ENCODE measurements at regions not wholly inside any gene's neighbourhood (a gene's known extent, or its start where the extent isn't known, plus 50 kb on each side); places are given as distances from the start of the nearest gene placed in this dataset.
"Not testable (repeated sequence)": the region's sequence is repeated elsewhere in the genome, so short reads cannot be mapped to it uniquely, and the experiment has no call there.

- intact Hi-C loops (cut with DNase I) = no loop called here
- Histone ChIP-seq H3K9me3 (no peaks in the 10 kb centered on the region), H3K4me1 (no peaks in the 10 kb centered on the region), H3K27ac (no peak overlapping the region), H3K27me3 (no peaks in the 10 kb centered on the region), H3K4me3 (no peak overlapping the region), H3K36me3 (no peaks in the 10 kb centered on the region)
- ATAC-seq = no peak
- no peak for TF ChIP-seq CTCF (IDR thresholded peaks at IDR 0.05)
- DNase-seq = no peak
These were observed 105.3 kb downstream of the CXCL12 start for GRCh38 chr10:44279426-44280126.

DNA sequence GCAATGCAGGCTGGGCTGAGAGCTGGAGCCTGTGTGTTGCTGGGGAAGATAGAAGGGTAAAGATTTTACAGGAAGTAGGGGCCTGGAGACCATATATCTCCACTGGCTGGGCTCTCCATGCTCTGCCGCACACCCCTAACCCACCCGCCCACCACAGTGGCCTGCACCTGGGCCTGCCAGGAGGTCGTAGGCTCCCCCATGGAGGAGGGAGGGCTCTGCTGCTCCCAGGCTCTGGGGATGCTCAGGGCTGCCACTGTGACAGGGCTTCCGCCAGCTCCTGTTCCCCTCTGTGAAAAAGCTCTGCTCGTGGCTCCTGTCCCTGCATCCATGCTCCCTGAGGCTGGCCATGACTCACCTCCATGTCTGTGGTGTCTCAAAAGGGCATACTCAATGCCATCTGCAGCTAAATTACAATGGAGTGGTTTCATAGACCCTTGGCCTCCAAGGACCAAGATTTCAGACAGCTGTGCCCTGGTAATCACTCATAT, 106.0 kb downstream of the CXCL12 start:
- H3K27ac ChIP-seq = no peak overlapping the region
- TF ChIP-seq CTCF (IDR thresholded peaks at IDR 0.05) = no peak
- DNase-seq = no peak
- H3K36me3 ChIP-seq = no peaks in the 10 kb centered on the region
- intact Hi-C loops (cut with DNase I) = no loop called here
- H3K4me3 ChIP-seq = no peak overlapping the region
- ATAC-seq = no peak
- no peaks in the 10 kb centered on the region for H3K4me1 ChIP-seq
- H3K27me3 ChIP-seq = no peaks in the 10 kb centered on the region
- no peaks in the 10 kb centered on the region for H3K9me3 ChIP-seq

- intact Hi-C loops (cut with DNase I); DNase-seq; H3K4me3 ChIP-seq; ATAC-seq; H3K27ac ChIP-seq; H3K9me3 ChIP-seq; H3K27me3 ChIP-seq; H3K36me3 ChIP-seq; H3K4me1 ChIP-seq: not testable (repeated sequence)
These were observed 116.4 kb downstream of the CXCL12 start for GRCh38 chr10:44268435-44268948.

DNA sequence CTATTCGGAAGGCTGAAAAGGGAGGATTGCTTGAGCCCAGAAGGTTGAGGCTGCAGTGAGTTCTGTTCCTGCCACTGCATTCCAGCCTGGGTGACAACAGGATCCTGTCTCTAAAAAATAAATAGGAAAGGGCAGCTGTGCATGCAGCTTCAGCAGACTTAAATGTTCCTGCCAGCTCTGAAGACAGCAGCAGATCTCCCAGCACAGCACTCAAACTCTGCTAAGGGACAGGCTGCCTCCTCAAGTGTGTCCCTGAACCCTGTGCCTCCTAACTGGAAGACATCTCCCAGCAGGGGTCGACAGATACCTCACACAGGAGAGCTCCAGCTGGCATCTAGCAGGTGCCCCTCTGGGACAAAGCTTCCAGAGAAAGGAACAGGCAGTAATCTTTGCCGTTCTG, 117.9 kb downstream of the CXCL12 start:
- H3K36me3 ChIP-seq = no peaks in the 10 kb centered on the region
- no peak for TF ChIP-seq CTCF (IDR thresholded peaks at IDR 0.05)
- no peak overlapping the region for H3K27ac ChIP-seq
- ATAC-seq = no peak
- DNase-seq = no peak
- no peaks in the 10 kb centered on the region for H3K4me1 ChIP-seq
- H3K4me3 ChIP-seq = no peak overlapping the region
- no peaks in the 10 kb centered on the region for H3K27me3 ChIP-seq
- intact Hi-C loops (cut with DNase I) = no loop called here
- no peaks in the 10 kb centered on the region for H3K9me3 ChIP-seq

DNA sequence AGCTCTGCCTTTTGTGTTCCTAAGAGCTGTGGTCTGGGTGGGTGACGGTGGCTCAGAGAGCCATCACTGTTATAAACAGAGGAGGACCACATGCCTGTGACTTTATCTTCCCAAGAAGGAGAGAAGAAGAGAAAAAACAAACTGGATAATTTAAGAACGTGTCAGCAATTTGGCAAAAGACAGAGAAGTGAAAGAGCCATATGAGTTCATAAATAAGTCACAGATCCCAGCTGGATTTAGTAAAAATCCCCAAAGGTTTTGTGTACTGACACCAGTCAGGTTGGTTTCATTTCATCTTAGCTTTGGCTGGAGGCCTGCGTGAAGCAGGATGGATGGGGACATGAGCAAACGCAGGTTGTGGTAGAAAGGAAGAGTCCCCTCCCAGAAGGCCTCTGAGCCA, 120.7 kb downstream of the CXCL12 start:
- H3K4me1 ChIP-seq = no peaks in the 10 kb centered on the region
- ATAC-seq = no peak

More for the DNA sequence above, 120.7 kb downstream of the CXCL12 start:
- Histone ChIP-seq H3K9me3 (no peaks in the 10 kb centered on the region), H3K27ac (no peak overlapping the region), H3K27me3 (no peaks in the 10 kb centered on the region), H3K36me3 (no peaks in the 10 kb centered on the region), H3K4me3 (no peak overlapping the region)
- TF ChIP-seq CTCF (IDR thresholded peaks at IDR 0.05) = no peak
- intact Hi-C loops (cut with DNase I) = no loop called here
- DNase-seq = no peak
